ENCODE measurements at regions not wholly inside any gene's neighbourhood (a gene's known extent, or its start where the extent isn't known, plus 50 kb on each side); places are given as distances from the start of the nearest gene placed in this dataset.
"Not testable (repeated sequence)": the region's sequence is repeated elsewhere in the genome, so short reads cannot be mapped to it uniquely, and the experiment has no call there.

DNA sequence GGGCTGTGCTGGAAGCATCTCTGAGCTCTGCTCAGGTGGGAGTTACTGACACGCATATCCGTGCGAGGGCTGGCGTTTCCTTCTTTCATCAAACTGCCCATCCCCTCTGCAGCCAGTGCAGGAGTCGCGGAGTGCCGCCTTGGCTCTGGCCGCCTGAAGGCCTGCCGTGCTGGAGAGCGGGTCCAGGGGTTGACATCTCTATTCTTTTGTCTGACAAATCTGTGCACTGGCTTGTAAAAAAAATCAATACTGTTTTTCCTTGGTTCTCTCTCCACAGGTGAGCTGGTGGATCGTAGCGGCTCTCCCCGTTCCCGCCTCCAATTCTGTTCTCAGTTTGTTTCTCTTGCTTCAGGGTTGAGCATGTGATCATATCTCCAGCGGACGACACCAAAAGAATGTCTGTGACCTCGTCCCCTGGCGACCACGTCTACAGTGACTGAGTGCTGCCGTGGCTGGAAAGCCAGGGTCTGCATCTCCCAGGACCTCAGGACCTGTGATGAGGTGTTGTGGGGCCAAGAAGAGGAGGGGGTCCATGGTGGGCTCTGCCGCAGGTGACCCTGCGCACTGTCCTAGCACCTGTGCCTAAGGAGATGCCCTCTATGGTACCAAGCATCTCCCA is 214.3 kb upstream of the IRX4 start:
- Histone ChIP-seq H3K27ac (ENCODE audit: insufficient read depth, low read length, poor library complexity, severe bottlenecking) (no peak overlapping the region), H3K27me3 (replicated peaks; ENCODE audit: control insufficient read depth, insufficient read depth, low read length, poor library complexity, severe bottlenecking) (no peaks in the 10 kb centered on the region), H3K4me3 (ENCODE audit: insufficient read depth, low read depth, low read length, poor library complexity, severe bottlenecking) (no peak overlapping the region), H3K36me3 (ENCODE audit: control insufficient read depth, insufficient read depth, low read length) (no peaks in the 10 kb centered on the region), H3K4me1 (ENCODE audit: control insufficient read depth, insufficient read depth, low read length, poor library complexity, severe bottlenecking) (no peaks in the 10 kb centered on the region), H3K9me3 (ENCODE audit: control insufficient read depth, low read length) (no peaks in the 10 kb centered on the region)
- no peak for DNase-seq

DNA sequence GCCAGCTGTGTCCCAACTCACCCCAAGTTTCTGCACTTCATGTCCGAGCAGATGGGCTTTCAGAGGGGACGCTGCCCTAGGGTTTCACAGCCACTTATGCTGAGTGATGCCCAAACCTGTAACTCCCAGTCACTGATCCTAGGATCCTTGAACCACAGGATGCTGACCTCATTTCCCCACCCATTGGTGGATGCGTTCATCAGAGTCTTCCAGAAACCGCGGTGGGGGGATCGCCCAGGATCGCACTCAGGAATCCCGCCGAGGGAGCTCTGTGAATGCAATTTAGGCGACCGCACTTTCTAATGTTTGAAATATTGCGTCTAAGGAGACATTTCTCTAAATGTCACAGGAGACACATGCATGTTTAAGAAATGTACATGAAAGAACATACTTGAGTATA is 212.3 kb upstream of the IRX4 start:
- Histone ChIP-seq H3K27ac (ENCODE audit: insufficient read depth, low read length, poor library complexity, severe bottlenecking) (no peak overlapping the region), H3K4me3 (ENCODE audit: insufficient read depth, low read depth, low read length, poor library complexity, severe bottlenecking) (no peak overlapping the region), H3K36me3 (ENCODE audit: control insufficient read depth, insufficient read depth, low read length) (no peaks in the 10 kb centered on the region), H3K9me3 (ENCODE audit: control insufficient read depth, low read length) (no peaks in the 10 kb centered on the region), H3K4me1 (ENCODE audit: control insufficient read depth, insufficient read depth, low read length, poor library complexity, severe bottlenecking) (no peaks in the 10 kb centered on the region), H3K27me3 (replicated peaks; ENCODE audit: control insufficient read depth, insufficient read depth, low read length, poor library complexity, severe bottlenecking) (no peaks in the 10 kb centered on the region)
- no peak for DNase-seq

DNA sequence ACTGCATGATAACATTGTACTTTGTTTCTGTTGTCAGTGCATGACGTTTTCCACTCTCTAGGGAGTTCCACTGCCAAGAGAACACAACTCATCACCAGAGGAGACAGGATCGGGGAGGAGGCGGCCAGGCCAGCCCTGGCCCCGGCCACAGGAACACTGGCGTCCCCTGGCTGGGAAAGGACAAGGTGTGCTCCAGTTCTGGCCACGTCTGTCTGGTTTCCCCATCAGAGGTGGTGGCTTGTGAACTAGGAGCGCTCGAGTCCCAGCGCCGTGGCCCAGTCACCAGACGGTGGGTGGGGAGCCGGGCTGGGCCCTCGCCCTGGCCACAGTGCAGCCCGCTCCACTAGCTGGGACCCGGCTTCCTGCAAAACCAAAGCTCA is 211.9 kb upstream of the IRX4 start:
- no peaks in the 10 kb centered on the region for H3K4me1 ChIP-seq (ENCODE audit: control insufficient read depth, insufficient read depth, low read length, poor library complexity, severe bottlenecking)
- no peak for DNase-seq
- H3K36me3 ChIP-seq (ENCODE audit: control insufficient read depth, insufficient read depth, low read length): no peaks in the 10 kb centered on the region
- no peaks in the 10 kb centered on the region for H3K9me3 ChIP-seq (ENCODE audit: control insufficient read depth, low read length)
- no peaks in the 10 kb centered on the region for H3K27me3 ChIP-seq (replicated peaks; ENCODE audit: control insufficient read depth, insufficient read depth, low read length, poor library complexity, severe bottlenecking)
- H3K4me3 ChIP-seq (ENCODE audit: insufficient read depth, low read depth, low read length, poor library complexity, severe bottlenecking): no peak overlapping the region
- no peak overlapping the region for H3K27ac ChIP-seq (ENCODE audit: insufficient read depth, low read length, poor library complexity, severe bottlenecking)

DNA sequence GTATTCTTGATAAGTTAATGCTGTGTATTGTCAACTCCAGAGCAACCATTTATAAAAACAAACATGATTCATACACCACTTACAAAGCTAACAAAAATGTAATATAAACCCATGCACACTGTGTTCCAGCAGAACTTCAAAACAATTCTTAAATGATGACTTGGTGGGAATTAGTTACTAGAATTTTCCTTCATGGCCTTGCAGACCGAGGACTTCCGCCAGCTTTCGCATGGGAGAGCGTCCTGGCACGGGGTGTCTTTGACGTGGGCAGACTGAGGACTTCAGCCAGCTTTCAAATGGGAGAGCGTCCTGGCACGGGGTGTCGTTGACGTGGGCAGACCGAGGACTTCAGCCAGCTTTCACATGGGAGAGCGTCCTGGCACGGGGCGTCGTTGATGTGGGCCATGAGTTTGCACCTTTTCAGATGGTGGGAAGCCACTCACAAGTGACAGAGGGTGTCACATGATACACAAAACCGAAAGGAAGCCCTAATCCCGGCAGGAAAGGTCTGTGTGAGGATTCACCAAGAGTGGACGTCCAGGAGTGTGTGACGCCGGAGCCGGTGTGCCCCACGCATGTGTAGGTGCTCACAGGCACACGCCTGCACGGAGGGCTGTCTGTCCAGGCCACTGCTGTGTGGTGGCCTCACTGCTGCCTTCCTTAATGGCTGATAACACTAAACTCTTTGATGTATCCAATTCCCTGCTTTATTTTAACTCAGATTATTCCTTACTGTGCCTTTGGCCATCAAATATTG is 211.3 kb upstream of the IRX4 start:
- DNase-seq: no peak
- Histone ChIP-seq H3K36me3 (ENCODE audit: control insufficient read depth, insufficient read depth, low read length) (no peaks in the 10 kb centered on the region), H3K27ac (ENCODE audit: insufficient read depth, low read length, poor library complexity, severe bottlenecking) (no peak overlapping the region), H3K4me1 (ENCODE audit: control insufficient read depth, insufficient read depth, low read length, poor library complexity, severe bottlenecking) (no peaks in the 10 kb centered on the region), H3K9me3 (ENCODE audit: control insufficient read depth, low read length) (no peaks in the 10 kb centered on the region), H3K4me3 (ENCODE audit: insufficient read depth, low read depth, low read length, poor library complexity, severe bottlenecking) (no peak overlapping the region), H3K27me3 (replicated peaks; ENCODE audit: control insufficient read depth, insufficient read depth, low read length, poor library complexity, severe bottlenecking) (no peaks in the 10 kb centered on the region)

DNA sequence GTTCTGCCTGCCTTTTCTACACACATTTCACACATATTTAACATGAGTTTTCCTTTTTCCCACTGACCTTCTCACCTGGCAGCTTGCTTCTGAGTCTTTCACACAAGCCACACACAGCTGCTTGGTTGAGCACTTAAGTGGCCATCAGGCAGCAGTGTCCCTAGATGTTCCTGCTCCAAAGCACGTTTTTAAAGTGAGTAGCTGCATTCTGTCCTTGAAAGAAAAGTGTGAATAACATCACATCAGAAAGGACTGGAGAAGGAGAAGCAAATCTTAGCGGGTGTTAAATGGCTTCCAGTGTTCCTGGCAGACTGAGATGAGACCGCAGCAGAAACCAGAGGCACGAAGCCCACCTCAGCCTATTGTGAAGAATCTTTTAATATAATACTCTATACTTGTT is 209.2 kb upstream of the IRX4 start:
- no peak for DNase-seq
- no peaks in the 10 kb centered on the region for H3K27me3 ChIP-seq (replicated peaks; ENCODE audit: control insufficient read depth, insufficient read depth, low read length, poor library complexity, severe bottlenecking)
- no peaks in the 10 kb centered on the region for H3K9me3 ChIP-seq (ENCODE audit: control insufficient read depth, low read length)
- no peak overlapping the region for H3K27ac ChIP-seq (ENCODE audit: insufficient read depth, low read length, poor library complexity, severe bottlenecking)
- H3K4me3 ChIP-seq (ENCODE audit: insufficient read depth, low read depth, low read length, poor library complexity, severe bottlenecking): no peak overlapping the region
- H3K36me3 ChIP-seq (ENCODE audit: control insufficient read depth, insufficient read depth, low read length): no peaks in the 10 kb centered on the region
- H3K4me1 ChIP-seq (ENCODE audit: control insufficient read depth, insufficient read depth, low read length, poor library complexity, severe bottlenecking): no peaks in the 10 kb centered on the region

DNA sequence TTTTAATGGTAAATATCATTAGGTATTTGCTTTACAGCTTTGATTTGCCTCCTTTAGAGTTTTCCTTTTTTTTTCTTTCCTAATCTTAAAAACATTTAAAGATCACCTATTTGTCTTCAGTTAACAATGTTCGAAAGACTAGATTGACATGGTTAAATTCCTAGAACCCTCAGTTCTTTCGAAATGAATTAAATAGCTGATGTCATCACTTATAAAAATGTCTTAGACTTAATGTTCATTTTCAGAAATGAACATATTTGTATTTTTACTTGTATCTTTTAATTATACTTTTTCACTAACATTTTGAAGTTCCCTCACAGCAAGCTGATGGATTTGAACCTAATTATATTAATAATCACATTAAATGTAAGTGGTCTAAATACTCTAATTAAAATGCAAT is 205.3 kb upstream of the IRX4 start:
- H3K4me3 ChIP-seq (ENCODE audit: insufficient read depth, low read depth, low read length, poor library complexity, severe bottlenecking): no peak overlapping the region
- no peaks in the 10 kb centered on the region for H3K4me1 ChIP-seq (ENCODE audit: control insufficient read depth, insufficient read depth, low read length, poor library complexity, severe bottlenecking)
- no peaks in the 10 kb centered on the region for H3K27me3 ChIP-seq (replicated peaks; ENCODE audit: control insufficient read depth, insufficient read depth, low read length, poor library complexity, severe bottlenecking)
- H3K36me3 ChIP-seq (ENCODE audit: control insufficient read depth, insufficient read depth, low read length): no peaks in the 10 kb centered on the region
- DNase-seq: no peak
- no peaks in the 10 kb centered on the region for H3K9me3 ChIP-seq (ENCODE audit: control insufficient read depth, low read length)
- no peak overlapping the region for H3K27ac ChIP-seq (ENCODE audit: insufficient read depth, low read length, poor library complexity, severe bottlenecking)

DNA sequence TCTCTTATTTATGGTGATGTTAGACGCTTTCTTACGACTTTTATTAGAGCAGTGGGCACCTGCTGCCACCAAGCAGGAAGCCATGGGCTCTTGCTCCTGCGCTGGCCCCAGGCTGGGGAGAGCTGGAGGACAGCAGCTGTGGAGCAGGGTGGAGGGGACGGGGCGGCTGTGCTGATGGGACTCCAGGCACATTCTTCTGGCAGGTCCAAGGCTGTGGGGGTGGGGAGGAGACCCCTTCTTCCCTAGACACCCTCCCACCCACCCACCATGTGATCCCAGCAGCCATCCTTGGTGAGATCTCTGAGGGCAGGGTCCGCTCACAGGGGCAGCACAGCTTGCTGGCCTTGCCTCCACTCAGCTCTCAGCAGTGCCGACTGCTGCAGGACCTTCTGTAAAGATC is 192.6 kb upstream of the IRX4 start:
- Histone ChIP-seq H3K27me3 (replicated peaks; ENCODE audit: control insufficient read depth, insufficient read depth, low read length, poor library complexity, severe bottlenecking) (no peaks in the 10 kb centered on the region), H3K4me3 (ENCODE audit: insufficient read depth, low read depth, low read length, poor library complexity, severe bottlenecking) (no peak overlapping the region), H3K27ac (ENCODE audit: insufficient read depth, low read length, poor library complexity, severe bottlenecking) (no peak overlapping the region), H3K4me1 (ENCODE audit: control insufficient read depth, insufficient read depth, low read length, poor library complexity, severe bottlenecking) (no peaks in the 10 kb centered on the region), H3K9me3 (ENCODE audit: control insufficient read depth, low read length) (no peaks in the 10 kb centered on the region), H3K36me3 (ENCODE audit: control insufficient read depth, insufficient read depth, low read length) (no peaks in the 10 kb centered on the region)
- DNase-seq: no peak

DNA sequence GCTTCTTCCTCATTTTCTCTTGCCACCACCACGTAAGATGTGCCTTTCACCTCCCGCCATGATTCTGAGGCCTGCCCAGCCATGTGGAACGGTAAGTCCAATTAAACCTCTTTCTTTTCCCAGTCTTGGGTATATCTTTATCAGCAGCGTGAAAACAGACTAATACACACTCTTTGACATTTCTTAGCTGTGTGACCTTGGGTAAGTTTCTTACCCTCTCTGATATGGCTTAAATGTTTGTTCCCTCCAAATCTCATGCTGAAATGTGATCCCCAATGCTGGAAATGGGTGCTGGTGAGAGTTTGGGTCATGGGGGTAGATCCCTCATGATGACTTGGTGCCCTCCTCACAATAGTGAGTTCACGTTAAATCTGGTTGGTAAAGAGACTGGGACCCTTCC is 188.8 kb upstream of the IRX4 start:
- H3K9me3 ChIP-seq (ENCODE audit: control insufficient read depth, low read length): no peaks in the 10 kb centered on the region
- no peaks in the 10 kb centered on the region for H3K27me3 ChIP-seq (replicated peaks; ENCODE audit: control insufficient read depth, insufficient read depth, low read length, poor library complexity, severe bottlenecking)
- H3K27ac ChIP-seq (ENCODE audit: insufficient read depth, low read length, poor library complexity, severe bottlenecking): no peak overlapping the region
- H3K36me3 ChIP-seq (ENCODE audit: control insufficient read depth, insufficient read depth, low read length): no peaks in the 10 kb centered on the region
- no peaks in the 10 kb centered on the region for H3K4me1 ChIP-seq (ENCODE audit: control insufficient read depth, insufficient read depth, low read length, poor library complexity, severe bottlenecking)
- no peak overlapping the region for H3K4me3 ChIP-seq (ENCODE audit: insufficient read depth, low read depth, low read length, poor library complexity, severe bottlenecking)
- no peak for DNase-seq

DNA sequence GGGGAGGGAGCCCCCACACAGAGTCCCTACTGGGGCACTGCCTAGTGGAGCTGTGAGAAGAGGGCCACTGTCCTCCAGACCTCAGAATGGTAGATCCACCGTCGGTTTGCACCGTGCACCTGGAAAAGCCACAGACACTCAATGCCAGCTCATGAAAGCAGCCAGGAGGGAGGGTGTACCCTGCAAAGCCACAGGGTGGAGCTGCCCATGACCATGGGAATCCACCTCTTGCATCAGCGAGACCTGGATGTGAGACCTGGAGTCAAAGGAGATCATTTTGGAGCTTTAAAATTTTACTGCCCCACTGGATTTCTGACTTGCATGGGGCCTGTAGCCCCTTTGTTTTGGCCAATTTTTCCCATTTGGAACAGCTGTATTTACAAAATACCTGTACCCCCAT is 188.1 kb upstream of the IRX4 start:
- H3K9me3 ChIP-seq (ENCODE audit: control insufficient read depth, low read length); DNase-seq: not testable (repeated sequence)

DNA sequence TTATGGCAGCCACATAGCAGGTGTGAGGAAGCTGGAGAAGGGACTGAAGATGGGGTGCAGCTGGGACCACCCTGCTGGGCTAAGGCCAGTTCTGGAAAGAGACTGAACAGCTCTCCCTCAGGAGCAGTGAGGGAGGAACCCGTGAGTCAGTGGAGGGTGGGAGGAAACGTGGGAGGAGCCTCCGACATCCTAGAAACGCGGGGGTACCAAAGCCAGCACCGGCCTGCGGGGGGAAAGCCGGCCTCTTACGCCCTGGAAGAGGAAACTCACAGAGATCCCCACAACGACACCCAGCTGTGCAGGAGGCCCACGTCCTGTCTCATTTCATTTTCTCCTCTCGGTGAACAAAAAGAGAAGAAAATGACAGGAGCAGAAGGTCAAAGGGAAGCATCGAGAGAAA is 185.8 kb upstream of the IRX4 start:
- H3K36me3 ChIP-seq (ENCODE audit: control insufficient read depth, insufficient read depth, low read length): no peaks in the 10 kb centered on the region
- H3K27ac ChIP-seq (ENCODE audit: insufficient read depth, low read length, poor library complexity, severe bottlenecking): no peak overlapping the region
- no peaks in the 10 kb centered on the region for H3K27me3 ChIP-seq (replicated peaks; ENCODE audit: control insufficient read depth, insufficient read depth, low read length, poor library complexity, severe bottlenecking)
- no peak overlapping the region for H3K4me3 ChIP-seq (ENCODE audit: insufficient read depth, low read depth, low read length, poor library complexity, severe bottlenecking)
- H3K9me3 ChIP-seq (ENCODE audit: control insufficient read depth, low read length): no peaks in the 10 kb centered on the region
- no peaks in the 10 kb centered on the region for H3K4me1 ChIP-seq (ENCODE audit: control insufficient read depth, insufficient read depth, low read length, poor library complexity, severe bottlenecking)
- no peak for DNase-seq

More for the DNA sequence above, 188.1 kb upstream of the IRX4 start:
- not testable (repeated sequence) for H3K4me3 ChIP-seq (ENCODE audit: insufficient read depth, low read depth, low read length, poor library complexity, severe bottlenecking); H3K36me3 ChIP-seq (ENCODE audit: control insufficient read depth, insufficient read depth, low read length); H3K27ac ChIP-seq (ENCODE audit: insufficient read depth, low read length, poor library complexity, severe bottlenecking); H3K27me3 ChIP-seq (replicated peaks; ENCODE audit: control insufficient read depth, insufficient read depth, low read length, poor library complexity, severe bottlenecking); H3K4me1 ChIP-seq (ENCODE audit: control insufficient read depth, insufficient read depth, low read length, poor library complexity, severe bottlenecking)
